Psoas muscle (tissue), 7 donors: ENCODE measurements at regions not wholly inside any gene's neighbourhood (a gene's known extent, or its start where the extent isn't known, plus 50 kb on each side); places are given as distances from the start of the nearest gene placed in this dataset.
"Not testable (repeated sequence)": the region's sequence is repeated elsewhere in the genome, so short reads cannot be mapped to it uniquely, and the experiment has no call there.

Source experiments
- ATAC-seq, 4 donors: fragments of 200-7000 bp; cut with Tn5 transposase; one replicate each; pipeline ENCODE4 v1.9.1; 2020; ENCODE audit warnings: moderate library complexity in 3 of 4, mild to moderate bottlenecking in 2 of 4
- DNase-seq, 2 donors: peaks; one replicate each; pipeline ENCODE4 v3.0.0-alpha.2; 2020
- H3K27ac ChIP-seq: fragments of 200-600 bp; one replicate; pipeline ENCODE4 v1.8.0; 2022
- H3K27me3 ChIP-seq, 3 donors: fragments of 200-600 bp in 1 of 3; one replicate each; pipeline versions ENCODE4 v1.6.1 to v1.8.0; 2013 to 2022; ENCODE audit warnings: low read length in 2 of 3, mild to moderate bottlenecking in 2 of 3, moderate library complexity in 1 of 3; ENCODE audit not compliant: insufficient read depth in 3 of 3
- H3K36me3 ChIP-seq, 2 donors: fragments of 200-600 bp in 1 of 2; one replicate each; pipeline versions ENCODE4 v1.6.1 to v1.8.0; 2013 to 2022; ENCODE audit warnings: low read depth in 1 of 2, mild to moderate bottlenecking in 1 of 2, moderate library complexity in 1 of 2; ENCODE audit not compliant: insufficient read depth in 1 of 2
- H3K4me1 ChIP-seq: fragments of 200-600 bp; one replicate; pipeline ENCODE4 v1.8.0; 2022
- H3K4me3 ChIP-seq: fragments of 200-600 bp; one replicate; pipeline ENCODE4 v1.8.0; 2022; ENCODE audit warnings: mild to moderate bottlenecking
- H3K9me3 ChIP-seq: fragments of 200-600 bp; one replicate; pipeline ENCODE4 v1.8.0; 2022
- WGBS, 3 donors: extraction: QIAGEN DNeasy Blood & Tissue Kit; methylation state at CpG; one replicate each; pipeline versions ENCODE4 v1.1.6 to v1.1.7; 2013; 5-methylcytosine and 5-hydroxymethylcytosine counted together
- intact Hi-C, 2 donors: fragments of 100-400 bp; cut with DNase I; formaldehyde crosslinking; loops; one replicate each; pipeline versions ENCODE4 v1.11.0 to v1.14.2; 2022
- TF ChIP-seq, protein P1 (sequence below): fragments of 200-600 bp; IDR thresholded peaks from one replicate; pipeline ENCODE4 v1.8.0; 2022; ENCODE audit warnings: antibody characterized with exemption
- donor health status: healthy with polysubstance abuse.
- donor health status: DM: no; HTN: no; CAD: no; lungs with moderate emphysema.
- donor health status: Bipolar disorder and iron deficiency.
- donor health status: healthy.
- donor health status: DM: yes; HTN: yes; CAD: no.
- donor health status: DM: no; HTN: no; CAD: no.
- donor health status: DM: yes; HTN: yes; CAD: no.

DNA sequence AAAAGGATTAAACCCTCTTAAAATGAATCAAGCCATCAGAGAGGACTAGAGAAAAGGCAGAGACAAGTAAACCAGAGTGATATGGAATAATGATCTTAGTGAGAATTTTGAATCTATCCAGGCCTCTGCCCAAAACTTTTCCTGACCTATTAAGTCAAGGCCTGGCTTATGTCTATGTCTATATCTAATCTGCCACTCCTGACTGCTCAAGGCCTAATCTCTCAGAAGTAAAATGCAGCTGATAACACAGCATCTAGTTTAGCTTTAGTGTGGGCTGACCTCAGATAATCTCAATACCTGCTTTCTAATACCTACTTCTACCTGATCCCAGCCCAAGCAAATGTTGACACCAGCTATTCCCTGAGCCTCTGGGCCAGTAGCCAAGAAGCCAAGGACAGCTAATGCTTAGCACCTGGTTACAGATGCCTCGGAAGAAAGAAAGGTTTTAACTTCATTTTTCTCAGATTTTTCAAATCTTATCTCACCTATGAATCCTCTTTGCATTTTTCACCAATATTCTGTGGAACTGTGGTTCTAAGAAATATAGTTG, 1472.5 kb upstream of the SEL1L start:
- Histone ChIP-seq H3K27ac (no peak overlapping the region), H3K36me3 (no peaks in the 10 kb centered on the region), H3K9me3 (no peaks in the 10 kb centered on the region), H3K4me1 (no peaks in the 10 kb centered on the region), H3K27me3 (no peaks in the 10 kb centered on the region), H3K4me3 (no peak overlapping the region)
- no peak for DNase-seq
- 61 to 74% (median 68%) methylated on average over 1 of the region's 1 CpG for WGBS, 3 donors
- TF ChIP-seq, protein P1, sequence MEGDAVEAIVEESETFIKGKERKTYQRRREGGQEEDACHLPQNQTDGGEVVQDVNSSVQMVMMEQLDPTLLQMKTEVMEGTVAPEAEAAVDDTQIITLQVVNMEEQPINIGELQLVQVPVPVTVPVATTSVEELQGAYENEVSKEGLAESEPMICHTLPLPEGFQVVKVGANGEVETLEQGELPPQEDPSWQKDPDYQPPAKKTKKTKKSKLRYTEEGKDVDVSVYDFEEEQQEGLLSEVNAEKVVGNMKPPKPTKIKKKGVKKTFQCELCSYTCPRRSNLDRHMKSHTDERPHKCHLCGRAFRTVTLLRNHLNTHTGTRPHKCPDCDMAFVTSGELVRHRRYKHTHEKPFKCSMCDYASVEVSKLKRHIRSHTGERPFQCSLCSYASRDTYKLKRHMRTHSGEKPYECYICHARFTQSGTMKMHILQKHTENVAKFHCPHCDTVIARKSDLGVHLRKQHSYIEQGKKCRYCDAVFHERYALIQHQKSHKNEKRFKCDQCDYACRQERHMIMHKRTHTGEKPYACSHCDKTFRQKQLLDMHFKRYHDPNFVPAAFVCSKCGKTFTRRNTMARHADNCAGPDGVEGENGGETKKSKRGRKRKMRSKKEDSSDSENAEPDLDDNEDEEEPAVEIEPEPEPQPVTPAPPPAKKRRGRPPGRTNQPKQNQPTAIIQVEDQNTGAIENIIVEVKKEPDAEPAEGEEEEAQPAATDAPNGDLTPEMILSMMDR = no peak
- no peak for ATAC-seq
- intact Hi-C loops = no loop called here

DNA sequence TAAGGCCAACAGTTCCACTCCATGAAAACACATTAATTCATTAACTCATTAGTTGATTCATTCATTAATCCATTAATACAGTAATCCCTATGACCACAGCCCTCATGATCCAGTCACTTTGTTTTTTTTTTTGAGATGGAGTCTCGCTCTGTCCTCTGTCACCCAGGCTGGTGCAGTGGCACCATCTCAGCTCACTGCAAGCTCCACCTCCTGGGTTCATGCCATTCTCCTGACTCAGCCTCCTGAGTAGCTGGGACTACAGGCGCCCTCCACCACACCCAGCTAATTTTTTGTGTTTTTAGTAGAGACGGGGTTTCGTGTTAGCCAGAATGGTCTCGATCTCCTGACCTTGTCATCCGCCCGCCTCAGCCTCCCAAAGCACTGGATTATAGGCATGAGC, 1473.4 kb upstream of the SEL1L start:
- H3K4me1 ChIP-seq, H3K36me3 ChIP-seq, ATAC-seq, H3K9me3 ChIP-seq, DNase-seq, intact Hi-C loops, H3K27ac ChIP-seq, H3K4me3 ChIP-seq, H3K27me3 ChIP-seq: not testable (repeated sequence)
- WGBS, 3 donors = 93 to 97% (median 94%) methylated on average over 7 of the region's 7 CpGs

DNA sequence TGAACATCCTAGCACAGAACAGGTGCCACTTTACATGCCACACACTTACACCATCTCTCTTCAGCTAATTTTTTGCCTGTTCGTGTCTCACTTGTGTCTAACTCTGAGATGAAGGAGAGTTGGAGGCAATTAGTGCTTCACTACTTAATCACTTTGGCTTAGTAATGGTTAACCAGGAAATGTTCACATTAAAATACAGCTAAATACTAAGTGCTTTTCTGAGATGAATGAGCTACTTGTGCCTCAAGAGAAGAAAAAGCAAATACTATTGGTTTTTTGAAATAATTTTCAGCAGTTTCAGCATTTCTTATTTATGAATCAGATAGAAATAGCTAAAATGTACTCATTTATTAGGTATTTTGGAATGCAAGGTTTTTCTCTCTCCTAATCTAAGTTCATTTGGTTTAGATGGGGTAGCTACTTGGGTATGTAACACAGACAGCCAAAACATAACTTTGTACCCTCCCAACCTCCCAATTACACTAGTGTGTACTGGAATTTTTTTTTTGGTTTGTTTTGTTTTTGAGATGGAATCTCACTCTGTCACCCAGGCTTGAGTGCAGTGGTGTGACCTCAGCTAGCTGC, 1474.1 kb upstream of the SEL1L start:
- H3K36me3 ChIP-seq = no peaks in the 10 kb centered on the region
- H3K27me3 ChIP-seq = no peaks in the 10 kb centered on the region
- intact Hi-C loops = no loop called here
- WGBS, 3 donors = 85 to 90% (median 89%) methylated on average over 1 of the region's 1 CpG
- DNase-seq = no peak
- H3K4me1 ChIP-seq = no peaks in the 10 kb centered on the region
- ATAC-seq = no peak
- H3K4me3 ChIP-seq = no peak overlapping the region
- H3K9me3 ChIP-seq = no peaks in the 10 kb centered on the region
- TF ChIP-seq, protein P1 = no peak
- no peak overlapping the region for H3K27ac ChIP-seq

DNA sequence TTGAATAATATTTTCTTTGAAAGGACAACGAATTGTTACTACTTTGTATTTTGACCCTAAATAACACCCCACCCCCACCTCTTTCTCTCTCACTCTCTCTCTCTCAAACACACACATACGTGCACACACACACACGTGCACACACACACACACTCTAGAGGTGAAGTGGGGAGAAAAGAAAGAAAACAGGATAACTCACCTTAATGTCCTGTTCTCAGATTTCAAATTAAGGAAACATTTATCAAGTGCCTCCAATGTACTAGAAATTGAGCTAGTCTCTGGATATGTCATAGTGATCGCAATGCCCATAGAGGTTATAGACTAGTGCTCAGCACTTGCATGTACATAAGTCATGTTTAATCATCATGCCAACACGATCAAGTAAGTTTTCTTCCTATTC, 1483.6 kb upstream of the SEL1L start:
- ATAC-seq = no peak
- WGBS, 3 donors = 71 to 77% (median 72%) methylated on average over 5 of the region's 5 CpGs

DNA sequence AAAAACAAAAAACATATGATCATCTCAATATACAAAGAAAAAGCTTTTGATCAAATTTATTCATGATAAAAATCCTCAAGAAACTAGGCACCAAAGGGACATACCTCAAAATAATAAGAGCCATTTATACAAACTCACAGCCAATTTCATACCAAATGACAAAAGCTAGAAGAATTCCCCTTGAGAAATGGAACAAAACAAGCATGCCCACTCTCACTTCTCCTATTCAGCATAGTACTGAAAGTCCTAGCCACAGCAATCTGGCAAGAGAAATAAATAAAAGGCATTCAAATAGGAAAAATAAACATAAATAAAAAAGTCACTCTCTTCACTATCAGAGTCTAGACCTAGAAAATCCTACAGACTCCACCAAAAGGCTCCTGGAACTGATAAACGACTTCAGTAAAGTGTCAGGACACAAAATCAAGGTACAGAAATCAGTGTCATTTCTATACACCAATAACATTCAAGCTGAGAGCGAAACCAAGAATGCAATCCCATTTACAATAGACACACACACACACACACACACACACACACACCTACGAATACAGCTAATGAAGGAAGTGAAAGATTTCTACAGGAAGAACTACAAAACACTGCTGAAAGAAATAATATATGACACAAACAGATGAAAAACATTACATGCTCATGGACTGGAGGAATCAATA, 1486.2 kb upstream of the SEL1L start:
- H3K4me1 ChIP-seq = no peaks in the 10 kb centered on the region
- WGBS, 3 donors = 58 to 73% (median 67%) methylated on average over 3 of the region's 3 CpGs
- H3K27ac ChIP-seq = no peak overlapping the region
- H3K27me3 ChIP-seq = peaks cover 0 to 3% (median 0%) of the 10 kb centered on the region in 3 donors
- DNase-seq (no peak), ATAC-seq (no peak)
- H3K36me3 ChIP-seq = no peaks in the 10 kb centered on the region
- TF ChIP-seq, protein P1 = no peak
- H3K4me3 ChIP-seq = no peak overlapping the region
- intact Hi-C loops = no loop called here
- H3K9me3 ChIP-seq = no peaks in the 10 kb centered on the region

More for the DNA sequence above, 1483.6 kb upstream of the SEL1L start:
- Histone ChIP-seq H3K4me1 (no peaks in the 10 kb centered on the region), H3K27me3 (peaks cover 0 to 3% (median 0%) of the 10 kb centered on the region in 3 donors), H3K27ac (no peak overlapping the region), H3K9me3 (no peaks in the 10 kb centered on the region), H3K4me3 (no peak overlapping the region), H3K36me3 (no peaks in the 10 kb centered on the region)
- TF ChIP-seq, protein P1 = no peak
- intact Hi-C loops = no loop called here
- DNase-seq = no peak
